HG03354 (cell line): ENCODE measurements at regions not wholly inside any gene's neighbourhood (a gene's known extent, or its start where the extent isn't known, plus 50 kb on each side); places are given as distances from the start of the nearest gene placed in this dataset.
"Not testable (repeated sequence)": the region's sequence is repeated elsewhere in the genome, so short reads cannot be mapped to it uniquely, and the experiment has no call there.

Experiments used
- ATAC-seq: cut with Tn5 transposase; IDR thresholded peaks from one replicate; pipeline ENCODE4 v1.9.1; 2021; ENCODE audit warnings: mild to moderate bottlenecking; ENCODE audit not compliant: unreplicated experiment, poor library complexity, severe bottlenecking

DNA sequence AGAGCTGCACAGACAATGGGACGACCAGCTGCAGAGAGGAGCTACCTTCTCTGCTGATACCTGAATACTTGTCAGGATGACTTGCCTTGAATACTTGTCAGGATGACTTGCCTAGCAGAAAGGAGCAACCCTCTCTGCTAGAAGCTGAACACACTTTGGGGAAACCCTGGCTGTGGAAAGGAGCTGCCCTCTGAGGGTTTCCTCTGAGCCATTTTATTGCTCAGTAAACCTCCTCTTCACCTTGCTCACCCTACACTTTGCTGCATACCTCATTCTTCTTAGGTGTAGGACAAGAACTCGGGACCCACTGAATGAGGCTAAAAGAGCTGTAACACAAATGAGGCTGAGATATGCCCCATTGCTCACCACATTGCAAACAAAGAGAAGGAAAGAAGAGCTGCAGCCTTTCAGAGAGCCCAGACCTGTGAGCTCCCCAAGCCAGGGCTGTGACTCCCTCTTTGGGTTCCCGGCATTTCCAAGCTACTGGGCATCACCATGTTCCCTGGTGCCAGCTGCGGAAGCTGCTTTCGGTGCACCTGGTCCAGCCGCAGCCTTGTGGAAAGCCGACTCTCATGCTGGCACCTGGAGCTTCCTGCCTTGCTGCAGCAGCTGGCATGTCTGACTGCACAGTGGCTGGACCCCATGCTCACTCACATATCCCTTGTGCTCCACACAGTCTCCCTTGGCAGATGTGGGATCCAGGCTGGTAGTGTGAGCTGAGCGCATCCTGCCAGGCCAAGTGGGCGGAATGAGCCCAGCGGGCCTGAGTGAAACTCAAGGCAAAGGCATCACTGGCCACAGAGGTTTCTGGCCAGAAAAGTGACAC lies 106.7 kb upstream of the AHI1 start:
- no peak for ATAC-seq

DNA sequence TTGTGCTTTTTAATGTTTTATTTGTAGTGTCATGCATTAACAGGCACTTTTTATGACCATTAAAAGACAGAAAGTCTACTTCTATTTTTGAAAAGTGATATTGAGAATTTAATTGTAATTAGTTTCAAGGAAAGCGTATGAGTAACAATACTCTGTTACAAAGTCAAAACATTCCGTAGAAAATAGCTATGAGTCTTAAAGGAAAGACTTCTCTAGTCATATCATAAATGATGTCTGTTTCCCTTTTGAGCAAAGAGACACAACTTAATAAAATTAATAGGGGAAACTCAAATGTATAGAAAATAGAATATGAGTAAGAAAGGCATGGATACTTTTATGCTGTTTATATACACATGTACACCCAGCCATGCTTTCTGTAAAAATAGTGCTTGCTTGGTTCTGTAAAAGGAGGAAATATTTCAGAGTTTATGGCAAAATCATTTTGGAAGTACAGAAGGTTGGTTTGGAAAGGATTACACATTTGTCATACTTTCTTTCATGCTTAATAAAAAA lies 107.8 kb upstream of the AHI1 start:
- ATAC-seq: no peak

DNA sequence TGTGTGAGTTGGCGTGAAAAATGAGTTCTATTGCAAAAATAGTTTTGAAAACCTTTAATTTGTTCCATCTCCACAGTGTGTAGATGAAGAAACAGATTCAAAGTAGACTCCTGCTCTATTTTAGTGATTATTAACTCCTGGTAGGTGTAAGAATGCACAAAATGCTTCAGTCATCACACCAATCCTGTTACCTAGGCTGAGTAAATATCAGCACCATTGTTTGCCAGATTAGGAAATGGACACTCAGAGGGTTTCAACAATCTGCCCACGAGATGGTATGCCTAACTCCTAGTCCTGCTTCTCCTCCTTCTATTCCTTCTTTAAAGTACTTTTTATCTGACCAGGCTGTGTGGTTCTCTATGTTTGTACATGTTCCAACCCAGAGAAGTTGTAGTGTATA lies 108.9 kb upstream of the AHI1 start:
- ATAC-seq: no peak

DNA sequence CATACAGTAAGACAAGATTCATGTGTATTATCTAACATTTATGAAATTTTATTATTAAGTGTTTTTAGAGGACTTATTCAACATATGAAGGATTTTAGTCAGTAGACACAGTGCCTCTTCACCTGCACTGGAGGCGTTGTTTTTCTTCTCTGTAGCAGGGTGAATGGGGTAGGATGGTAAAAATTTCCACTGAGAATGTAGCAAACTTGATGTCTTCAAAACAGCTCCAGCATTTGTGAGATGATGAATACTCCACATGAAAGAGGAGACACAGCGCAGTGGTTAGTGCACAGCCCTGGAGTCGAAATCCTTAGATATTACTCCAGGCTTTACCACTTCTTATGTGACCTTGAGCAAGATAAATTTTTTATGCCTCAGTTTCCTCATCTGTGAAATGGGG lies 110.5 kb upstream of the AHI1 start:
- ATAC-seq: no peak

DNA sequence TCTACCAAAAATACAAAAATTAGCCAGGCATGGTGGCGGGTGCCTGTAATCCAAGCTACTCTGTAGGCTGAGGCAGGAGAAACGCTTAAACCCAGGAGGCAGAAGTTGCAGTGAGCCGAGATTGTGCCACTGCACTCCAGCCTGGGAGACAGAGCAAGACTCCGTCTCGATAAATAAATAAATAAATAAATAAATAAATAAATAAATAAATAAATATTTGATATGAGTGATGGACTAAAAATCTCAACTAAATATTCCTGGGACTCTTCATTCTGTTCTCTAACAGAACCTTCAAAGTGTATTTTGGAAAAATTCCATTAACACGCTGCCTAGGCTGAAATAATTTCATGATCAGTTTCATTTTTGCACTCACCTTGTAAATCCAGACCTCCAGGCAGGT lies 112.7 kb upstream of the AHI1 start:
- ATAC-seq: not testable (repeated sequence)

DNA sequence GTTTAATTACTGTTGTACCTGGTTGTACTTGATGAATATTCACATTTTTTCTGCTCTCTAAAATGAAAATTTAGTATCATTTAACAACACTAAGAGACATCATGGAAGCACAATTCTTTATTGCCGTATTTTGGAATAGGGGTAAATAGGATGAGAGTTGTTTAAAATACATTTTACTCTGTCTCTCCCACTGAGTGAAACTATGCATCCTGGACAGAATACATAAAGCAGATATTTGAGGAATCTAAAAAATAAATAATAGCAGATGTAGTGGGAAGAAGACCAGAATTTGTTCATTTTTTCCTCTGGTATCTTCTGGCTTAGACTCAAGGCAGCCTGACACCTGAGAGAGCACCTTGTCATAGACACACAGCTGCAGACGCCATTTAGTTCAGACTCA lies 119.1 kb upstream of the AHI1 start:
- ATAC-seq: no peak

DNA sequence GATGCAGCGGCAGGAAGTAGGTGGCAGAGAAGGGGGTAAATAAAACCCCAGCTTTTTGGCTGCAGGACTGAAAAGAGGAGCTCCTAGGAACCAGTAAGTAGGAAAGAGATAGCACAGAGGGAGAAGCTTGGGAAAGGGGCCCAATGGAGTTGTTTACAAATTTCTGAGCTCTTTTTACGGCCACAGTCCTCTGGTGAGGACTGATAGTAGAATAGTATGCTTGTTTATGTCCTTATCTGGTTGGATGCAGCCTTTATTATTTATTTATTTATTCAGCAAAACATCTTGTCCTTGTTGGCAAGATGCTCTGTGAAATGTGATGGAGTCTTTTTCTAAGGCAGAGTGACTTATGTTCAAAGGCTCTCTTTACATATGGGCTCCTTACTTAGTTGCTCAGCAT lies 119.7 kb upstream of the AHI1 start:
- ATAC-seq: no peak

DNA sequence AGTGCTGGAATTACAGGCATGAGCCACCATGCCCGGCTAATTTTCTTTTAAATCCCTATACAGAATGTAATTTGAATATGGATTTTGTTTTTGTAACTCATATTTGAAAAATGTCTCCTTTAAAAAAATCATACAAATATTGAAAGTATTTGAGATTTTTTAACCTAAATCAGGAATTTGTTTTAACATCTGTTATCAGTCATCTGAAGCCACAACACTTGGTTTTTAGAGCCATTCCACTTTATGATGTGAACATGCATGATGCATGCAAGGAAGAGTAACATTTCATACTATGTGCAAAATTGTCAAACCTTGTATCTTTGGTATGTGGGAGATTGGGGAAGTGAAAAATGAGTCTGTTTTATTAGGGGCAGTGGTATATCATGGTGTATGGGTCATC lies 124.5 kb upstream of the AHI1 start:
- ATAC-seq: no peak

DNA sequence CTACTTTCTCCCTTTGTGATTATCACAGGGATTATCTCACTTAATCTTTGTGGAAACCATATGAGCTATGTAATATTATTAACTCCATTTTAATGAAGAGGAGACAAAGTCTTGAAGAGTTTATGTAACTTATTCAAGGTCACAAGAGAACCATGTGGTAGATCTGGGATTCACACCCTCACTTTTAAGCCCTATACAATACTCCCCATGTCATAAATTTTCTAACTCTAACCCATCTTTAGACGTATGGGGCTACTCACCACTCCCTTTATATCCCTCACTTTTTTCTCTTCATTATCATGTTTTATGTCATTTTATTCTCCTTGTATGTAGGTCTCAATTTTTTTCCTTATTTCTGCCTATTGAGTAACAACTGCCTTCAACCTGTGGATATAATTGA lies 126.4 kb upstream of the AHI1 start:
- ATAC-seq: no peak

DNA sequence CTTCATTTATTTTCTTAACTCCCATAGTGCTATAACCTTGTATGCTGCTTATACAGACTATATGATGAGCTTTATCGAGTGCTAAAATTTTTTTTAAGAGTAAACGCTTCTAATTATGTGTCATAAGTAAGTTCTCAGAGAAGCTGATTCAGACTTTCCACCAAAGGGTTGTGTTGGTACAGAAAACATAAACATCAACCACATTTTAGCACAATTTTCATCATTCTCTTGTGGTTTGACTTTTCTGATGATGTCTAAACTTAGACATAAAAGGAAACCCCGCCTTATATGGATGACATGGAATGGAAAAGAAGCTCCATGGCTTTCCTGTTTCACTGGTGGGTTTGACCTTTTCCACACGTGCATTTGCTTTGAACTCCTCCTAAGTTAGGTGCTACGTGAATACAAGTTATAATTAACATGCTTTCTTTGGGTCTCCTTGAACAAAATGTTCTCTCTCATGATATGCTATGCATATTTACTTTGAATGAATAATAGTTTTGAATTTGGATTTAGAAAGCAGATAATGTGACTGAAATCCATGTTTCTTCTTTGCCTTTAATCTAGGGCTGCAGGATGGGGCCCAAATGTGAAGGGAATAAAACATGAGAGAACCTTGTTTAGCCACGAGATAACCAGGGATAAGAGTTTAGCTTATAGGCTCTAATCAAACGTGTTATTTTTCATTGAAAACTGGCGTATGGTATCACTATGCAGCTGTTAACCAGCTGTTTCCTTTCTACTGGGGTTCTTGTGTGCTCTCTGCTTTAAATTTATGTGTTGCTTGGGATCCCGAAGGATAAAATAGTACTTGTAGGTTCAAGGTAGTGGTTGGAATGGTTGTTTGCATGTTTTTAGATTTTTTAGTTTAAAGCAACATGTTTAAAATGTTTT lies 127.1 kb upstream of the AHI1 start:
- ATAC-seq: no peak

DNA sequence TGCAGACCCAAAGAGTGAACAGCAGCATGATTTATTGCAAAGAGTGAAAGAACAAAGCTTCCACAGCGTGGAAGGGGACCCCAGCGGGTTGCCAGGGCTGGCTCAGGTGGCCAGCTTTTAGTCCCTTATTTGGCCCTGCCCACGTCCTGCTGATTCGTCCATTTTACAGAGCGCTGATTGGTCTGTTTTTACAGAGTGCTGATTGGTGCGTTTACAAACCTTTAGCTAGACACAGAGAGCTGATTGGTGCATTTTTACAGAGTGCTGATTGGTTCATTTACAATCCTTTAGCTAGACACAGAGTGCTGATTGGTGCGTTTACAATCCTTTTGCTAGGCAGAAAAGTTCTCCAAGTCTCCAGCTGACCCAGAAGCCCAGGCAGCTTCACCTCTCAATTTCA lies 128.5 kb upstream of the AHI1 start:
- not testable (repeated sequence) for ATAC-seq

DNA sequence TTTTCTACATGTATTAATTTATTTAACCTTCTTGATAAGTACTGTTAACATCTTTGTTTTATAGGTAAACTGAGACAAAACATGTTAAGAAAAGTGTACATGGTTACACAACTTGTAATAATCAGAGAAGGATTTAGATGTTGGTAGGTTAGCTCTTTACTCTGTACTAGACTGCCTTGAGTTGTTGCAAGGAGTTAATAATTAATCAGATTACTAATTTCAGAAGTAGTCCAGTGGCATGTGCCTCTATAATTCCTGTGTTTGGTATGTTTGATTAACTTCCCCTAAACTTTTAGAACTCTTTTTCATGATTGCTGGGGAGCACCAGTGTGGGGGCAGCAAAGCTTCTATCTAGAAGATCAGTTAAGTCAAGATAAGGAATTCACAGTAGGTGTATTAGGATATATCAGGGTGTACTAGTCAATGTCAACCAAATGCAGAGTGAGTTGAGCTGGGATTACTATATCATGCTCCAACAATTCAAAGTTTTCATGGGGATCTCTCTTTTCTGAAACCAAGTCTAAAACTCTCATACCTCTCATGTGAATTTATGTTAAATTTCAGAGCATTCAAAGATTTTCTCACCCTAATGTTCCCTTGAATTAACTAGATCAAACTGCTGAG lies 129.7 kb upstream of the AHI1 start:
- ATAC-seq: peak; percentile 97

DNA sequence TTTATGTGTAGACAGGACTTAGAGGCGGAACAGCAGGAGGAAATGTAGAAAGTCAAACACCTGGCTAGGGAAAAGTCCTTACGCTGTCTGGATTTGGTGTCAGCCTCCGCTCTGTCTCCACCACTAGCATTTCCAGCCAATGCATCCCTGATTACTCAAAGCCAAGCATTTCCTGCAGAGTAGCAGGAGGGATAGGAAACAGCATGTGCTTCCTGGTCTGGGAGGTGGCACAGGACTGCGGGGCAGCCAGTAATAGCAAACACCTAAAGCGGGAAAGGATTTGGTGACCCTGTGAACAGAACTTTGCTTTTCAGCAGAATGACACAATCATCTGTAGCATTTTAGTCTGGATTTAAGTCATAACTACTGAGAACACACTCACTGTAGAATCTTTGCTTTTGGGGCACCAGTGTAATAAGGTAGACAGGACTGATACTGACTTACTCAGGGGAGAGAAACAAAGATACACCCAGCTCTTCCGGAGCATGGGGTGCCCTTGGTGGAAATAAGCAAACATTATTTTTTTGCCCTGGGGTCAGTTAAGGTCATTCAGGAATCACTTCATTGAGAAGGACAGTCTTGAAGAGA lies 133.3 kb upstream of the AHI1 start:
- no peak for ATAC-seq

DNA sequence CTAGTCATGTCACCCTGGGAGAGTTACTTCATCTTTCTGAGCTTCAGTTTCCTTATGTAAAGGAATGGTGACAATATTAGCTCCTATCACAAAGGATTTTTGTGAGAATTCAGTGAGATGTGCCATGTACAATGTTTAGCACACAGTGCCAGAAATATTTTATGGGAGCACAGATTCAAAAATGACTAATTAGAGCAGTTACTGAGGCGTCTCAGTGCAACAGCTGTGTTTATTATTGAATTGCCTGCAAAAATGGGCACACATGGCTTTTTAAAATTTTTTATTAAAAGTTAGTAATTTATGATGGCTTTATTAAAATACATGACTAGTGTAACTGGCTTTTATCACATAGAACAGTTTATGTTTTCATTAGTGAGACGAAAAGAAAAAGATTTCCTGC lies 134.3 kb upstream of the AHI1 start:
- ATAC-seq: no peak

DNA sequence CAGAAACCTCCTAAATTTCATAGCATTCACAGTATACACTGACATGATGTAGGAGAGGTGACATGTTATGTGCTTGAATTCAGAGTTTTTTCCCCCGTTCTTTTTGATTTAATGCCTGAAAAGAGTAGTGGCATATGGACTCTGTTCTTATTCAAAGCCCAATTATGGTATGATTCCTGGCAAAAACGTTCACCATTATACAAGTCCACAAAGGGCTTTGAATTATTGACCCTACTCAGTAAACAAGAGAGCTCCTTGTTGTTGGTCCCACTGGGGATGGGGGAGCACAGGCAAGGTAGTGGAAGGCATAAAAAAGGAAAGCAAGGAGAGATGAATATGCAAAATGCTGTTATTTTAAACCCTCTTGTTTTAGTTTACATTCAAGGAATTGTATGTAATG lies 136.0 kb upstream of the AHI1 start:
- ATAC-seq: no peak

DNA sequence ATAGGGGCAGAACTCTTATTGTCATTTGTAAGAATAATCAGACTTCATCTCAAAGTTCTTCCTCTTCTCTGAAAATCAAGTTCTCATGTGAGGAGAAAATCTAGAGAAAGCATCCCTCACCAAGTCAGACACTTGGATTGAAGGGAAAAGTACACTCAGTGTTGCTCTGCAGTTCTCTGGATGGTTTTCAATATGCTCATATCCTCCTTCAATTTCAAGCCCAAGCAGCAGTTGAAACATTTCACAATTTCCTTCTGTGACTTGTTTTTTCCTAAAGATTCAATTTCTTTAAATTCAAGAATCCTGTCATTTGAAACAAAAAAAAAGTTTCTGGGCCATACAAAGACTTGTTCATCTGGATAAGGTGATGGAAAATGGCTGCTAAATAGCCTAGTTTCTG lies 140.2 kb upstream of the AHI1 start:
- ATAC-seq: no peak

DNA sequence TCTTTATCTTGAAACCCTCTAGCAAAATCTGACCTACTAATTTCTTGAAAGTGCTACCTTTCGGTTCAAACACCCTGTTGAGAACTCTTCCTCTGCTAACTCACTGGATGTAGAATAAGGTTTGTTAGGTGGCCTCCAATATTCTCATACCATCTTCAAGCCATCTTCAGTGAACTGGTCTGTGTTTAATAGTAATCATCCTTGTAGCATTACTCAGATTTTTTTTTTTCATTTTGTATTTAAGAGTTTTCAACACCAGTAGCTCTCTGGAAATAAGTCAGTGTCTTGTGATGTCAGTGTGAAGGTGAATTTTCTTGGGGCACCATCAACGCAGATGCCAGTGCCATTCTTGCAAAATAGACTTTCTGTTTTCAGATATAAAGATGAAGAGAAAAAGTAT lies 140.6 kb upstream of the AHI1 start:
- no peak for ATAC-seq

DNA sequence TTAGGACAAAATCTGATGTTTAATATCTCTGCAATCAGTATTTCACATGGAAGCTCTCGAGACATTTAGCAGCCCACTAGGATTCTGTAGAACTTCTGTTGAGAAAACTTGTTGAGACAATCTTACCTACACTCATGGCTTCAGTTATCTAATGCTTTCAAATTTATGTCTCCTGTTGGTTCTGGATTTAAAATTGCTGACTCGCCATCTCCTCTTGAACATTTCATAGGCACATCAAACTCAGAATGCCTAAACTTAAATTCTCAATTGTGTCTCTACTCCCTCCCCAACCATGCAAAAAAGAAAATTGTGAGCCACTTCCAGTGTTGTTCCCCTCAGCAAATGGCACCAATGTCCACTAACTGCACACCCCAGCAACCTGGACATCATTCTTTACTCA lies 142.5 kb upstream of the AHI1 start:
- no peak for ATAC-seq

DNA sequence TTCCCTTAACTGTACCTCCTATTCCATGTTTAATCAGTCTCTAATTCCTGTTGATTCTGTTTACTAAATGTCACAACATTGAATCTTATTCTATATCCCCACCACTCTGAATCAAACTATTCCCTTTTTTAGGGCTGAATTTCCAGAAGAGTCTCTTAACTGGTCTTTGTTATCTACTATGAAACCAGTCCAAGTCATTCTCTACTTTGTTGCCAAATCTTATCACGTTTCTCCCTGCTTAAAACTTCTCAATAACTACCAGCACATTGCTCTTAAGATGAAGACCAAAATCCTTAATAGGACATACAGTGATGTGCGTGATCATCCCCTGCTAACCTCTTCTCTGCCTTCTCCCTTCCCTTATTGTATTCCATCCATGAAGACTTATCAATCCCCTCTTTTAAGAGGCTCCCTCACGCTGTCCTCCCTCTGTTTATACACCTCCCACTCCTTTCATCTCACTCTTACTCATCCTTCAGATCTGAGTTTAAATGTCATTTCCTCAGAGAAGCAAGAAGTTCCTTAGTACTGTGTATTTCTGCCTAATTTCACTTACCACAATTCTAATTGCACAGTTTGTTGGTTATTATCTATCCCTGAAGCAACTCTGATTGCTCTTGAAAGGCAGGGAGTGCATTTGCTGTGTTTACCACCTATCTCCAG lies 143.0 kb upstream of the AHI1 start:
- no peak for ATAC-seq

DNA sequence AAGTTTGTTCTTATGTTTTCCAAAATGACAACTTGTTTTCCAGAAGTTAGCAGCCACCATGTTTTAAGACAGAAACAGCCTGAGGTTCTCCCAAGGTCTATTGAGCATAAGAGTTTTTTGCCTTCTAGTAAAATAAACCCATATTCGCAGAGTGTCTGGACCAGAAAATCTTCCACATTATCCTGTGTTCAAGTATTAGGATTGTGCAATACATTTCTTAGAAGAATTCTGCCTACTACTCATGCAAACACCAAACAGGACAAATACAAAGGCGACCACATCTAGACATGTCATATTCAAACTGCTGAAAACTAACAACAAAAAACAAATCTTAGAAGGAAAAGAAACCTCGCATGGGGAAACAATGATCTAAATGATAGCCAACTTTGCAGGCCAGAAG lies 145.4 kb upstream of the AHI1 start:
- ATAC-seq: no peak
